Mesenchymal stem cell (in vitro differentiated cells and primary cell): ENCODE measurements at regions not wholly inside any gene's neighbourhood (a gene's known extent, or its start where the extent isn't known, plus 50 kb on each side); places are given as distances from the start of the nearest gene placed in this dataset.

ENCODE experiments used
- DNase-seq: peaks from one replicate; pipeline ENCODE4 v3.0.0-alpha.2; 2013
- H2AFZ ChIP-seq: one replicate; pipeline ENCODE4 v1.6.1; 2013; ENCODE audit warnings: low read depth, mild to moderate bottlenecking, control low read depth, inconsistent platforms, low read length, moderate library complexity
- H2AK5ac ChIP-seq: 2 replicates; pipeline ENCODE4 v1.6.1; 2013; ENCODE audit warnings: low read length, moderate library complexity, mild to moderate bottlenecking, inconsistent platforms; ENCODE audit not compliant: severe bottlenecking
- H2BK120ac ChIP-seq: one replicate; pipeline ENCODE4 v1.6.1; 2013; ENCODE audit warnings: low read depth, mild to moderate bottlenecking, inconsistent platforms, low read length, moderate library complexity
- H2BK12ac ChIP-seq, 2 experiments: one replicate each; pipeline ENCODE4 v1.6.1; 2013; ENCODE audit warnings: inconsistent platforms in 2 of 2, low read length in 2 of 2, mild to moderate bottlenecking in 2 of 2, moderate library complexity in 2 of 2, control low read depth in 1 of 2
- H2BK15ac ChIP-seq: one replicate; pipeline ENCODE4 v1.6.1; 2013; ENCODE audit warnings: mild to moderate bottlenecking, low read depth, inconsistent platforms; ENCODE audit not compliant: poor library complexity, severe bottlenecking
- H2BK5ac ChIP-seq: 2 replicates; pipeline ENCODE4 v1.6.1; 2013; ENCODE audit warnings: low read depth, mild to moderate bottlenecking, low read length, control low read depth, inconsistent platforms; ENCODE audit not compliant: poor library complexity, severe bottlenecking
- H3K14ac ChIP-seq, 2 experiments: one replicate each; pipeline ENCODE4 v1.6.1; 2013; ENCODE audit warnings: inconsistent platforms in 2 of 2, low read length in 2 of 2, control low read depth in 1 of 2, mild to moderate bottlenecking in 1 of 2, moderate library complexity in 1 of 2
- H3K18ac ChIP-seq, 2 experiments: one replicate each; pipeline ENCODE4 v1.6.1; 2013; ENCODE audit warnings: inconsistent platforms in 2 of 2, low read length in 2 of 2, control low read depth in 1 of 2, low read depth in 1 of 2, mild to moderate bottlenecking in 1 of 2
- H3K23ac ChIP-seq, 2 experiments: one replicate each; pipeline ENCODE4 v1.6.1; 2013; ENCODE audit warnings: inconsistent platforms in 2 of 2, low read length in 2 of 2, mild to moderate bottlenecking in 2 of 2, moderate library complexity in 2 of 2, control low read depth in 1 of 2
- H3K27ac ChIP-seq: 2 replicates; pipeline ENCODE4 v1.5.1; 2013; ENCODE audit warnings: mild to moderate bottlenecking, moderate library complexity, low read length, control low read depth, inconsistent platforms; ENCODE audit not compliant: poor library complexity, severe bottlenecking
- H3K27me3 ChIP-seq, 2 experiments: 2 replicates each; pipeline versions ENCODE4 v1.6.1 to v1.7.0; 2013; ENCODE audit warnings: low read length in 2 of 2, mild to moderate bottlenecking in 2 of 2, moderate library complexity in 2 of 2, control low read depth in 1 of 2, inconsistent platforms in 1 of 2; ENCODE audit not compliant: control insufficient read depth in 1 of 2, insufficient read depth in 1 of 2
- H3K36me3 ChIP-seq, 2 experiments: 2 replicates each; pipeline versions ENCODE4 v1.6.1 to v1.7.0; 2013; ENCODE audit warnings: low read length in 2 of 2, control low read depth in 1 of 2, inconsistent platforms in 1 of 2, low read depth in 1 of 2, mild to moderate bottlenecking in 1 of 2; ENCODE audit not compliant: insufficient read depth in 2 of 2, control insufficient read depth in 1 of 2
- H3K4ac ChIP-seq, 2 experiments: one replicate each; pipeline ENCODE4 v1.6.1; 2013; ENCODE audit warnings: inconsistent platforms in 2 of 2, low read length in 2 of 2, mild to moderate bottlenecking in 2 of 2, moderate library complexity in 2 of 2, control low read depth in 1 of 2, low read depth in 1 of 2
- H3K4me1 ChIP-seq: 2 replicates; pipeline ENCODE4 v1.6.1; 2013; ENCODE audit warnings: low read depth, low read length, control low read depth; ENCODE audit not compliant: control insufficient read depth, insufficient read depth
- H3K4me2 ChIP-seq: 2 replicates; pipeline ENCODE4 v1.6.1; 2013; ENCODE audit warnings: low read length, mild to moderate bottlenecking, inconsistent platforms; ENCODE audit not compliant: poor library complexity, severe bottlenecking
- H3K4me3 ChIP-seq, 2 experiments: 2 replicates each; pipeline versions ENCODE4 v1.5.1 to v1.7.0; 2013; ENCODE audit warnings: low read length in 2 of 2, mild to moderate bottlenecking in 2 of 2, control low read depth in 1 of 2, low read depth in 1 of 2; ENCODE audit not compliant: insufficient read depth in 1 of 2
- H3K79me1 ChIP-seq: replicated peaks from 2 replicates; pipeline ENCODE4 v1.6.1; 2013; ENCODE audit warnings: mild to moderate bottlenecking, control low read depth, low read length, inconsistent platforms; ENCODE audit not compliant: poor library complexity, severe bottlenecking
- H3K9ac ChIP-seq: 2 replicates; pipeline ENCODE4 v1.7.0; 2013; ENCODE audit warnings: mild to moderate bottlenecking, low read length, moderate library complexity
- H3K9me3 ChIP-seq: 2 replicates; pipeline ENCODE4 v1.7.0; 2013; ENCODE audit warnings: mild to moderate bottlenecking, low read length; ENCODE audit not compliant: control insufficient read depth
- H4K8ac ChIP-seq: one replicate; pipeline ENCODE4 v1.6.1; 2013; ENCODE audit warnings: inconsistent platforms, mild to moderate bottlenecking, low read length, moderate library complexity
- H4K91ac ChIP-seq: one replicate; pipeline ENCODE4 v1.6.1; 2013; ENCODE audit warnings: mild to moderate bottlenecking, low read length, inconsistent platforms
- WGBS: methylation state at CpG from one replicate; pipeline ENCODE4 v1.1.7; 2013; ENCODE audit warnings: mixed read lengths; 5-methylcytosine and 5-hydroxymethylcytosine counted together

- Histone ChIP-seq H2BK120ac (no peak overlapping the region), H3K27me3 (no peaks in the 10 kb centered on the region), H3K4me3 (no peak overlapping the region), H4K91ac (no peak overlapping the region), H3K27ac (no peak overlapping the region), H2AK5ac (no peak overlapping the region), H3K18ac (no peak overlapping the region), H3K14ac (no peak overlapping the region), H4K8ac (no peak overlapping the region), H2BK5ac (no peak overlapping the region), H3K4me1 (no peaks in the 10 kb centered on the region), H2BK15ac (no peak overlapping the region), H3K9ac (no peak overlapping the region), H3K4ac (no peak overlapping the region), H2BK12ac (no peak overlapping the region), H3K23ac (no peak overlapping the region), H3K36me3 (no peaks in the 10 kb centered on the region), H3K9me3 (no peaks in the 10 kb centered on the region), H3K4me2 (no peak overlapping the region), H3K79me1 (no peaks in the 10 kb centered on the region), H2AFZ (no peak overlapping the region)
- 92% methylated on average over 1 of the region's 3 CpGs for WGBS
- no peak for DNase-seq
Measured at GRCh38 chr3:161798016-161798415, 301.4 kb downstream of the OTOL1 start.

- Histone ChIP-seq H4K8ac (no peak overlapping the region), H3K9me3 (no peaks in the 10 kb centered on the region), H2BK15ac (no peak overlapping the region), H3K4me2 (no peak overlapping the region), H3K9ac (no peak overlapping the region), H2AFZ (no peak overlapping the region), H3K79me1 (no peaks in the 10 kb centered on the region), H4K91ac (no peak overlapping the region), H3K14ac (no peak overlapping the region), H3K27ac (no peak overlapping the region), H3K36me3 (no peaks in the 10 kb centered on the region), H2BK120ac (no peak overlapping the region), H3K4ac (no peak overlapping the region), H3K27me3 (no peaks in the 10 kb centered on the region), H2AK5ac (no peak overlapping the region), H3K23ac (no peak overlapping the region), H3K4me3 (no peak overlapping the region), H3K18ac (no peak overlapping the region), H2BK5ac (no peak overlapping the region), H3K4me1 (no peaks in the 10 kb centered on the region), H2BK12ac (no peak overlapping the region)
- 54% methylated on average over 1 of the region's 1 CpG for whole genome bisulfite sequencing
- no peak for DNase-seq
Measured at GRCh38 chr3:161800985-161801559, 304.5 kb downstream of the OTOL1 start.

- Histone ChIP-seq H2AK5ac (no peak overlapping the region), H3K4ac (no peak overlapping the region), H3K14ac (no peak overlapping the region), H2BK15ac (no peak overlapping the region), H3K79me1 (no peaks in the 10 kb centered on the region), H4K91ac (no peak overlapping the region), H3K4me2 (no peak overlapping the region), H4K8ac (no peak overlapping the region), H3K27ac (no peak overlapping the region), H3K9me3 (no peaks in the 10 kb centered on the region), H2BK12ac (no peak overlapping the region), H3K23ac (no peak overlapping the region), H3K27me3 (no peaks in the 10 kb centered on the region), H3K9ac (no peak overlapping the region), H3K4me1 (no peaks in the 10 kb centered on the region), H3K18ac (no peak overlapping the region), H2BK120ac (no peak overlapping the region), H2BK5ac (no peak overlapping the region), H3K36me3 (no peaks in the 10 kb centered on the region), H2AFZ (no peak overlapping the region), H3K4me3 (no peak overlapping the region)
- WGBS = 97% methylated on average over 1 of the region's 1 CpG
- DNase-seq = no peak
Measured at GRCh38 chr3:161818106-161818505, 321.5 kb downstream of the OTOL1 start.

- Histone ChIP-seq H2AK5ac (no peak overlapping the region), H3K36me3 (no peaks in the 10 kb centered on the region), H3K14ac (no peak overlapping the region), H3K4ac (no peak overlapping the region), H2AFZ (no peak overlapping the region), H3K79me1 (no peaks in the 10 kb centered on the region), H2BK5ac (no peak overlapping the region), H3K27me3 (no peaks in the 10 kb centered on the region), H2BK15ac (no peak overlapping the region), H3K4me3 (no peak overlapping the region), H2BK120ac (no peak overlapping the region), H3K27ac (no peak overlapping the region), H3K4me1 (no peaks in the 10 kb centered on the region), H3K23ac (no peak overlapping the region), H4K91ac (no peak overlapping the region), H3K9me3 (no peaks in the 10 kb centered on the region), H3K18ac (no peak overlapping the region), H3K4me2 (no peak overlapping the region), H2BK12ac (no peak overlapping the region), H4K8ac (no peak overlapping the region), H3K9ac (no peak overlapping the region)
- WGBS = 48% methylated on average over 1 of the region's 1 CpG
- no peak for DNase-seq
Measured at GRCh38 chr3:161821591-161821990, 325.0 kb downstream of the OTOL1 start.
